EH (cell line): ENCODE measurements at regions not wholly inside any gene's neighbourhood (a gene's known extent, or its start where the extent isn't known, plus 50 kb on each side); places are given as distances from the start of the nearest gene placed in this dataset.
"Not testable (repeated sequence)": the region's sequence is repeated elsewhere in the genome, so short reads cannot be mapped to it uniquely, and the experiment has no call there.

Experiments used
- DNase-seq: peaks from one replicate; pipeline ENCODE4 v3.0.0-alpha.2; 2015; ENCODE audit warnings: low read depth

DNA sequence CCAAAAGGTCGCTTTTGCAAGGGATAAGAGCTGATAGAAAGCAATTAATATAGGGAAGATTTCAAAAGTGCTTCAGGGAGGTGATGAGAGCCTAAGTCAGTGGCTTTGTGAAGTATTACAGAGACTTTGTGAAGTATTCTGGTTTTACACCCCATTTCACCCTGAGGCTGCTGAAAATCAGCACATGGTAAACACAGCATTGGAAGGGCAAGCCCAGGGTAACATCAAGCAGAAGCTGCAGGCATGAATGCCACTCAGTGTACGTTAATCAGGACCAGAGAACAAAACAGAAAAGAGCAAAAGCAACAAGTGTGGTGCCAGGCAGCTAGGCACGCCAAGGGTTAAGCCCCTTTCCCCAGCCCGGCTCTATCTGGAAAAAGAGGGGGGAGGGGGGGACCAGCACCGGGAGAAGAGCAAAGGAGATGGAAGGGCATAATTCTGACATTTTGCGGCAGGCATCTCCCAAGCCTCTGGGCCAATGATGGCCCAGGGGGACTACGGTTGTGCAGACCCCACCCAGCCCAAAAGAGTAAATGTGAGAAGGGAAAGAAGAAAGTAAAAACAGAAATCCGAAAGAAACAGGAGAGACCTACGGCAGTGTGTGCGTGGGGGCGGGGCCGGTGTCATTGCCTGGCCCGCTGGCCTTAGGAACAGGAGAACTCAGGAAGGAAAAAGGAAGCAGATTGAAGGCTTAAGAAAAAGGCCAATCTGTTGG lies 58.9 kb downstream of the DHRS2 start:
- peak; percentile 22 for DNase-seq

DNA sequence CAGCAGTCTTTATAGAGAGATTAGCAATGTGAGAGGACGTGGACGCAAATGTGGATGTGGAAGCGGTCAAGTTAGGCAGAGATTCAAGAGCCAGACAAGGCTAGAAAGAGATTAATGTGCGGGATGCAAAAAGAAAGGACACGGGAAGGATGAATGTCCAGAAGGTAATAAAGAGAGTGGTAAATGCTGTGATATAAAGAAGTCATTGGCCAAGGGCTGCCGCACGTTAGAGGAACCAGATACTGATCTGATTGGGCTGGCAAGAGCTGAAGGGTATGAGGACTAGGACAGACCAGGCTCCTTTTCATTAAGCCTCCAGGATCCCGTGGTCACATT lies 59.5 kb downstream of the DHRS2 start:
- no peak for DNase-seq

DNA sequence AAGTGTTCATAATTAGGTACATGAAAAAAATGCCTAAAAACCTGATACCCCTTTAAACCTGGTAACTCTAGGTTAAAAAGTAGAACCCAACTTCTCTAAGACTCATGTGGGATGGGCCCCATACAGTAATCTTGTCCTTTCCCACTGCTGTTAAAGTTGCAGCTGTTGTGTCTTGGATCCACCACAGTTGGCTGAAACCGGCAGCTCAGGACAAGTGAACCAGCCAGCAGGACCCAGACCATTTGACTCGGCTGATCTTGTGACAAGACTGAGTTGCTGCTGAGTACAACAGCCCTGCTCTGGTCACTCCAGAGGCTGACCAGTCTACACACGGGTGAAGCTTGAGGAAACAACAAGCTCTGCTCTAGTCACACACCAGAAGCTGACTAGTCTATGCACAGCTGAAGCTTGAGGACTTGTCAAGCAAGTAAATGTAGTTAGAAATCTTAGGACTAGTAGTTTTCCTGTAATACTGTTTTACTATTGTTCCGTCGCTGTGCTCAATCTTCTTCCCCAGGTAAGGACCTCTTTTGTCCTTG lies 60.6 kb downstream of the DHRS2 start:
- DNase-seq: no peak

DNA sequence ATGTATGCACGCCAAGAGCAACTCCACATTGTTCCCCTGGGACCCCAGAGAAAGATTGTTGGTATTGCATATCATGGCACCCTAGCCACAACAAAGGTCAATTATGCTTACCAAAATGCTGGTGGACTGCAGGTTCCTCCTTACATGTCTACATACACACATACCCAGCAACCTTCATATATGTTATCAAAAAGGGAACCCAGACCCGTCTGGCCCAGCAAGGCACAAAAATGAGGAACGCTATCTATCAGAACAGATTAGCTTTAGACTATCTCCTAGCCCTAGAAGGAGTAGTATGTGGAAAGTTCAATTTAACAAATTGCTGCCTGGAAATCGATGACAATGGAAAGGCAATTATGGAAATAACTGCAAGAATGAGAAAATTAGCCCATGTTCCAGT lies 61.5 kb downstream of the DHRS2 start:
- DNase-seq: no peak

DNA sequence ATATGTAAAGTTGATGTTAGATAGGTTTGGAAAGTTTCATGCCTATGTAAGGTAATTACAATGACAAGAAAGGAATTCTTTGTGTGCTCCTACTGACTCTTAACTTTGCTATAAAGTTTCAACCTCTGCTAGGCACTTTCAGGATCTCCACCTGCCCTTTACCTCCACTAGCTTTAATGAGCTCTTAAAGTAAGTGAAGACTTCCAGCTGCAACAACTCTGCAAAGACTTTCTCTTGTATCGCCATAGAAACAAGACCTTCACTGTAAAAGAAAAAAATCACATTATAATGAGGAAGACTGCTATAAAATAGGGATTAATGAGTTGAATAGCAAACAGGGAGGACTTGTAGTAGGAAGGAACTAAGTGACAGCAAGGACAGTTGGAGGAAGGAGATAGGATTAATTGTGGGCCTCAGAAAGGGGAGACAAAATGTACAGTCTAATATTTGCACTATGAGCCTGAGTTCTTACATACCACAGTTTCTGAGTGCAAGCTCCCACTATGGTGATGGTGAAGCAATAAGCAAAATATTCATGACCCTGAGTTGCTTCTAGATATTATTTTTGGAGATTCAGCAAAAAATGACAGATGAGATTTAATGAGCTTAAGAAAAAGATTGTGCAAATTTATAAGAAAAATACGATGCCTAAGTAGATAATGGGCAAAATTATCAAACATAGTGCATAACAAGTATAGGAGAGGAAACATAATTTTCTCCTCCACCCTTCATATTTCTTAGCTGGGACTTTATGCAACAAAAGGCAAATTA lies 66.7 kb downstream of the DHRS2 start:
- no peak for DNase-seq

DNA sequence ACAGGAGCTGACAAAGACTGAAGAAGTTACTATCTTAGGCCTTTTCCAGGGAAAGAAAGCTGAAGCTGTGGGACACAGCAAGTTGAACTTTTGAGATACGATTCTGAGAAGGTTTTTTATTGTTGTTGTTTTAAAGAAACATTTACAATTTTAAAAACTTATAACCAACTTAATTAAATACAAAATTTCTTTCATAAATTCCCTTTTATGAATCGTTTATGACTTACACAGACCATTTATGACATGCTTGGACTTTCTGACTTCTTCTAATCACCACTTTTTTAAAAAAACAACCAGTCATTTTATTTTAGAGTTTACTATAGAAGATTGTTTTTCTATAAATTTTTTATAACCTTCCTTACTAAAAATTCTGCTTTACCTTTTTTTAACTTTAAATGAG lies 68.7 kb downstream of the DHRS2 start:
- no peak for DNase-seq

DNA sequence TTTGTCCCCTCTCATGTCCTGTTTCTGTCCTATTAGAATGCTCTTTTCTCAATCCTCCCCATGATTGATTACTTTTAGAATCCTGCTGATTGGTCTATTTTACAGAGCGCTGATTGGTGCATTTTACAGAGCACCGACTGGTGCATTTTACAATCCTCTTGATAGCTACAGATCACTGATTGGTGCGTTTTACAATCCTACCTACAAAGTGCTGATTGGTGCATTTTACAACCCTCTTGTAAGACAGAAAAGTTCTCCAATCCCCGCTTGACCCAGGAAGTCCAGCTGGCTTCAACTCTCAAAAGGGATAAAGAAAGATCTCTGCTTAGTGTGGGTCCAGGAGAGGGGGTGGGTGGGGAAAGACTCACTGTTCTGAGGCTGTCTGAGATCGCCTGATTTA lies 71.3 kb downstream of the DHRS2 start:
- no peak for DNase-seq

DNA sequence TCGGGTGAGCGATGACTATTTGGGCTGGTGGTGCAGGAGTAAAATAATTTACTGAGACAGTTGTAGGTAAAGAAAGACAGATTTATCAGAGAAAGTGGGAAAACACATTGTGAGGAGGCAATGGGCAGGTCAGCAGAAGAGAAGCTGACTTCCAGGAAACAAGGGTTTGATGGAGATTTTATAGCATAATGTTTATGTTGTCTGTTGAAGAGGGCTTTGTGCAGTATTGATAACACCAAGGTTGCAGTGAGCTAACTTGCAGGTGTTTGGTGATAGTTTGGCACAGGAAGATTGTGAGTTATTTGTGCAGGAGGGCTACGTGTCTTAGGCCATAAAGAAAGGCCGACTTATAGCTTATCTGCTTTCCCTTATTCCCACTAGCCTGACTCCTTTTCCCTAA lies 72.2 kb downstream of the DHRS2 start:
- DNase-seq: no peak

DNA sequence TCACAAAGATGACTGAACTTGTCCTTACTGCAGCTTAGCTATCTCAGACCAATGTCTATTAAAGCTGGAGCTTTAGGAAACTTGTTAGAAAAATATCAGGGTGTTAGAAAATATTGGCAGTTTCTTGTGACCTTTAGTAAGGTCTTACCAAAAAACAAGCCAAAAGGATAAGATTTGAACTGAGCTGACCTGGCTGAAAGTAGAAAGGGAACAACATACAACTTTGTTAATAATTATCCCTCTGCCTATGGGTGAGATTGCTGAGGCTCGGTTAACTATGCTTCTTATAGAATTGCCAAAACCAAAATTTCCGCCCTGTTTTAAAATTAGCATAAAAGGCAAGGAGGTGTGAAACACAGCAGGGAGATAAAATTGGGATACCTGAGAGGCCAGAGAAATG lies 73.8 kb downstream of the DHRS2 start:
- no peak for DNase-seq

DNA sequence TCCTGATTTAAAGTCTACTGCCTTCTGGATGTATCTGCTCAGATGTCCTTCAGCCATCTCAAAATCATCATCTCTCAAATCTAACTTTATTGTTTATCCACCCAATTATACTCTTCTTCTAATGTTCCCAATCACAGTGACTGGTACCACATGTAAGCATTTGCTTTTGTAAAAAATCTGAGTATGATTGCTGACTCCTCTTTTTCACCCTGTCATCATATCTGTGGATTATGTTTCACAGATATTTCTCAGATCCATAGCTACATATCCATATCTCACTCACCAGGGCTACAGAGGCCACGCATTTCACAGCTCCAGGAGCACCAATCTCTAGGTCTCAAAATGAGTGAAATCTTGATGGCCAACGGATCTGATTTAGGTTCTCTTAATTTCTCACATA lies 76.1 kb downstream of the DHRS2 start:
- no peak for DNase-seq

DNA sequence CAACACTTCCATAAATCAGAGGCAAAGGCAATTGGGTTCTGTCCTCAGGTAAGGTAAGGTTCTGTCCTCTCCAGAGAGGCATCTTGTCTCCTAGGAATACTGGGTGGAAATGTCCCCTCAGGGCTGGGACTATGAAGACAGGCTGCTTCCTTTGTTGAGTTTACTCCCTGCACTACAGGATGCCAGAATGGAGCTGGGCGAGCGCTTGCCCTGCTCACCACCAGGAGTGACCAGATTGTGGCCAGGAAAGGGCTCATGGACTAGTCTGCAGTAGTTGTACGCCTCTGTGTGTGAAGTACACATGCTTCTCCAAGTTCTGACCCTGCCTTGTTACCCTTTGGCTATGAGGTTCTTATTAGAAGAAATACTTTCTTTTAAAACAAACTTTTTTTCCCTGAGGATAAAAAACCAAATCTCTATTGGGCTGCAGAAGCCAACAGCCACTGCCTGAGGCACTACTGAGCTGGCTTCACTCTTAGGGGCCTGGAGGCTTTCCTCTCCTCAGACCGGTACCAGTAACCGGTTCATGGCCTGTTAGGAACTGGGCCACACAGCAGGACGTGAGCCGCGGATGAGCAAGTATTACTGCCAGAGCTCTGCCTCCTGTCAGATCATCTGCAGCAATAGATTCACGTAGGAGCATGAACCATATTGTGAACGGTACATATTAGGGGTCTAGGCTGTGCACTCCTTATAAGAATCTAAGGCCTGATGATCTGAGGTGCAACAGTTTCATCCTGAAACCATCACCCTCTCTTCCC lies 83.2 kb downstream of the DHRS2 start:
- no peak for DNase-seq

DNA sequence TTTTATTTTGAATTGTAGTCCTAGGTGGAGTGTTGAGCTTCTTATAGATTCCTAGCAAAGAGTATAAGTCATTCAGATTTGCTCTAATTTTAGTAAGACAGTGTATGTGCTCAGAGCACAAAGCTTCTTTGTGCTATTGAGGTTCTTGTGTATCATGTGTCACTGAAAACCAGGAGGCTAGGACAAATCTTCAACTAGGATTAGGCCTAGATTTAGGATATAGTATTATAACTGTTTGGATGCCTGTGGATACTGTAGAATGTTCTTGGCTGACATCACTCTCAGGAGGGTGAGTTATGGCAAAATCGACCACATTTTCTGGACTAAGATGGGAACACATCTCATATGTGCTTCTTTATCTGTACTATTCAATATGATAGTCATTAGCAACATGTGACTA lies 86.5 kb downstream of the DHRS2 start:
- DNase-seq: no peak

DNA sequence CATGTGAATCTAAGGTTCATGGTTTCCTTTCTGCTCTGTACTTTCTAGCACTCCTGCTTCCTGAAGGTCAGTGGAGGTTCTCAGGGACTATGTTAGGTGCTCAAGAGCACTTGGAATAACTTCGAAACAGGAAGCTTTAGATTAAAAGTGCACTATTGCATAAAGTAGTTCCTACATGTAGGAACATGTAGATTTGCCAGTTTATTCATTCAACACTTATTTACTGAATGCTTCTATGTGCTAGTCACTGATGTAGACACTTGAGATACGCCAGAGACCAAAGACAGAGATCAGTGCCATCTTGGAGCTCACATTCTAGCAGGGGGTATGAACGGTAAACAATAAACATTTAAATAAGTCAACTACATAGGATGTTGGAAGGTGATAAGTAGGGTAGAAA lies 87.7 kb downstream of the DHRS2 start:
- DNase-seq: no peak

DNA sequence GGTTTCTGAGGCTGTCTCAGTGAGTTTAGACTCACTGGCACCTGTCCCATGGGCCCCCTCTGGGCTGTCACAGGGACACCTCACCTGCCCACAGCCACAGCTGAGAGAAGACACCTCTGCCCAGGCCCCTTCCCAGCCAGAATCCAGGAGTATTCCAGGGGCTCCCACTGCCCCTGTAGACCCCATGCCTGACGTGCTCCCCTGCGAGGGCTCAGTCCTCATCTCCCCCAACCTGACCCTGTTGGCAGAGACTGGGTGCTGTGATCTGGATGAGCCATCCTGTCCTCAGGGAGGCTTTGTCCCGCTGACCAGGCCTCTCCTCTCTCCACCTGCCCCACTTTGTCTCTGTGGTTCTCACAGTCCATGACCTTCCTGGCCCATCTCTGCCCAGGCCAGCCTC lies 89.4 kb downstream of the DHRS2 start:
- no peak for DNase-seq

DNA sequence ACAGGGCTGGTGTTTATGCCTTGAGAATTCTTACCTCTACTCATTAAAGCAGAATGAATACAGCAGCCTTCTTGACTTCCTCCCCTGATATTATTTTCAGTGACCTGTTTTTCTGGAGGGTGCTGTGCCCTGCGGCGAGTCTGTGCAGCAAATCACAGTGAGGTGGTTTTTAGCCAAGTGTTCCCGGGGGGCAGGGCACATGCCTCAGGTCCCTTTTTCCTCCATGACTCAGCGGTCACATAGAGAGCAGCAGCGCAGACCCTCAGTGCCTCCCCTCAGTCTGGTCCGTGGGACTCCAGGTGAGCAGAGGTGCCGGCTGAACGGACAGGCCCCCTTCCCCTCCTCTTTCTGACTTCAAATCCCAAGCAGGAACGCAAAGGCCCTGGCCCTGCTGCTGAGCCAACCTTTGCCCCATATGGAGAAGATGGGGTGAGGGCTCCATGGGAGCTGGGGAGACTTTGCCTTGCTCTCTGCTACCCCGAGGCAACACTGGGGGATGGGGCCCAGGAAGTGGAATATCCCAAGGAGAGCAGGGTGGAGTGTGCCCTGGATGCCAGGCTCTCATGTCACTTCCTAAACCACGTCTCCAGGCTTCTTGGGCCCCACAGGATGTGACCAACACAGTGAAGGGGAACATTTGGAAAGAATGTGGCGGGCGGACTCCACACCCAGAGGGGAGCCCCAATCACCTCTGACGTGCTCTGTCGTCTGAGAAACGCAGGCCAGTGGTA lies 90.0 kb downstream of the DHRS2 start:
- DNase-seq: peak; percentile 21

DNA sequence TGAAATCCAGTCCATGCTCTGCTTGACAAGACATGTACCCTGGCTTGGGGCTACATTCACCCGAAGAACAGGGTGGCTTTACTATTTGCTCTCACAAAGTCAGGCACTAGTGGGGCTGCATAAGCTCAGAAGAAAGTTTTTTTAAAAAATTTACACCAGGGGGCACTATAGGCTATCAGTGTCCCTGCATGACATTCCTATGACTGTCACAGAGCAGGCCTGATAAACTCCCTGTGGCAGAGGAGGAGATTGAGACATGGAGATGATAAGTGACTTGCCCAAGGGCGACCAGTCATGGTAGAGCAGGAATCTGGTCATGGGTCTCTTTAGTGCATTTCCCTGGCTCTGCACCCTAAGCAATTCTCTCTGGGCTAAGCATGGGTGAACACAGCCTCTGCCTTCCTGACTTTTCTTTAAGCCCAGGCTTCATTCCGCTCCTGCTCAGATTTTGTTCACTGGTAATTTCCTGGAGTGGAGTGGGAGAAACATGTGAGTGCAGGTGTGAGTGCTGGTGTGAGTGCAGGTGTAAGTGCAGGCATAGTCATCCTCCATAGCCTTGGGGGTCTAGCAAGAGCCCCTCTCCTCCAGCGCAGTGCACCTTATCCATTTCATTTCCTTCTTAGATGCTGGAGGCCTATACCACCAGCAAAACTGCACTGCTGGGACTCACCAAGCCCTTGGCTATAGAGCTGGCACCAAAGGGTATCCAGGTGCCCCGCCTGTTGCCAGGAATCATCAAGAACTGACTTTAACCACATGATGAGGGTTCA lies 91.6 kb downstream of the DHRS2 start:
- DNase-seq: peak; percentile 75

DNA sequence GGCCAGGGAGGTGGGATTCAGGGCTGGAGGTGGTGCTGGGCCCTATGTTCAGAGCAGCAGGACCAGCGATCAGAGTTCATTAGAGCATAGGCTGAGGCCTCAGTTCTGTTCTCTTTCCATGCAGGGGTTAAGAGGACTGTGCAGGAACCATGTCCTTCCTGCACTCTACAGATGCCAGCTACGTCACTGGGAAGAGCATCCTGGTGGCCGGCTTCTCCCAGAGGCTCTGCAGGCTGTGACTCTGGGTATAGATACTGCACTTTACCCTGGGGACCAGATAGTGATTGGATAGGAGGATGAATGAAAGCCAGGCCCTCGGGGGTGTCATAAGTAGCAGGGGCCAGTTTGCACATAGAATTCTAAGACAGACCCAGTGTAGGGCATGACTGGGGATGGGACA lies 92.6 kb downstream of the DHRS2 start:
- no peak for DNase-seq

DNA sequence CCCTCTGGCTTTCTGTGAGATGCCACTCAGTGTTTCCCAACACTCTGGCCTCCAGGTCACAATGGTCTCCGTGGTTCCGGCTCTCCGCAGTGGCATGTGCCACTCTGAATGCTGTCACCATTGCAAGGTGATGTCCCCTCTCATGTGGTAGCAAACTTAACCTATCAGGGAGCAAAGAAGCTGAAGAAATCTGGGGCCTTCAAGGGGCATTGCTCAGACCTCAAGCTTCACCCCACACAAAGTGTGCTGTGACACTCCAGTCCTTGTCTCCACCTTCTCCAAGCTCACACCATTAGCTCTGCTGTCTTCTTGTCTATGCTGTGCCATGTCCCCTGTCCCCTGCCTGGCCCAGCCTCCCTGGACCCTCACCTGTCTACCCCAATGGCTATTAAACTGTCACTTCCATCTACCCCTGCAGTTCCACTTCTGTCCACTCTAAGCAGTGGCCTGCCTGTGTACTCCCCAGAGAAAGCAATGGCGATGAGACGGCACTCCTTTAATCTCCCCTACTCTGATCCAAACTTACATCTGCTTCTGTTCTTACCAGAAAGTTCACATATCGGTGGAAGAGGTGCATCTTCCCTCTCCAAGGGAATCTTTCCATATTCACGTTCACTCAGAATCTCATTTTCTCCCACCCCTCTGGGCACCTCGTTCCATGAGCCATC lies 93.7 kb downstream of the DHRS2 start:
- DNase-seq: no peak

DNA sequence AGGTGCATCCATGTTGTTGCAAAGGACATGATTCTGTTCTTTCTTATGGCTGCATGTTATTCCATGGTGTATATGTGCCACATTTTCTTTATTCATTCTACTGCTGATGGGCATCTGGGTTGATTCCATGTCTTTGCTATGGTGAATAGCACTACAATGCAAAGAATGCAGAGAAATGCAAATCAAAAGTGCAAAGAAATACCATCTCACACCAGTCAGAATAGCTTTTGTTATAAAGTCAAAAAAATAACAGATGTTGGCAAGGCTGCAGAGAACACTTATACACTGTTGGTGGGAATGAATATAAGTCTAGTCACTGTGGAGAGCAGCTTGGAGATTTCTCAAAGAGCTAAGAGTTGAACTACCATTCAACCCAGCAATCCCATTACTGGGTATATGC lies 99.2 kb downstream of the DHRS2 start:
- no peak for DNase-seq

DNA sequence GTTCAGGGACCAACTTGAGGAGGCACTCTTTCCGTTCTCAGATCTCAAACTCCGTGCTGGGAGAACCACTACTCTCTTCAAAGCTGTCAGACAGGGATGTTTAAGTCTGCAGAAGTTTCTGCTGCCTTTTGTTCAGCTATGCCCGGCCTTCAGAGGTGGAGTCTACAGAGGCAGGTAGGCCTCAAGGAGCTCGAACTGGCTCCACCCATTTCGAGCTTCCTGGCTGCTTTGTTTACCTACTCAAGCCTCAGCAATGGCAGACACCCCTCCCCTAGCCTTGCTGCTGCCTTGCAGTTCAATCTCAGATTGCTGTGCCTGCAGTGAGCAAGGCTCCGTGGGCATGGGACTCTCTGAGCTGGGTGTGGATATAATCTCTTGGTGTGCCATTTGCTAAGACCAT lies 108.2 kb downstream of the DHRS2 start:
- DNase-seq: not testable (repeated sequence)

DNA sequence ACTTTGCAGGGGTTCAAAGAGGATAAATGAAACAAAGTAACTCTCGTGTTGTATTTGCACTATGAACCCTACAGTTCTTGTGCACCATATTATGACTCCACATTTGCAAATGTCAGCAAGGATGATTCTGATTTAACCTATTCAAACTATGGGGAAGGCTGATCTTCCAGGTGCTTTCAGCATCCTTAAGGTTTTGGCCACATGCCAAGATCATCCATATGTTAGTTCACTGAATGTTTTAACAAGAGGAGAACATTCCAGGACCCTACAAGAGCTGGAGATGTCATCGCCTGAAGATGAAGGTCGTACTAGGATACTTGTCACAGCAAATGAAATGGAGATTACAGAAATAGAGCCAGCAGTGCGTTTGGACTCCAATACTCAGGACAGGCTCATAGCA lies 114.2 kb downstream of the DHRS2 start:
- no peak for DNase-seq
